ENCODE measurements at regions not wholly inside any gene's neighbourhood (a gene's known extent, or its start where the extent isn't known, plus 50 kb on each side); places are given as distances from the start of the nearest gene placed in this dataset.

DNA sequence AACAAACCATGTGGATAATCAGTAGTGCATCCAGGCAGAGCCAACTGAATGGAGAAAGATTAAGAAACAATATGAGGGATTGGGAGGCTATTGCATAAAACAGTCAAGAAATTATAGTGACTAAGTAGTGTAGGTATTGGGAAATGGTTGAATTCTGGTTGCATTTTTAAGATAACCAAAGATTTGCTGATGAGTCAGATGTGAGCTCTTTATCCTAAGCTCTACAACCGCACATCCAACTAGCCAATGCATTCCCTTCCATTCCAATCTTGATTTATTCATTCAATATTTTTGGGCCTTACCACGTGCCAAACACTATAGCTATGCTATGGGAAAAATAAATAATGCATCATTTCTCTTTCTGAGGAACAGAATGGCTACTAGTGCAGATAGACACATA lies 524.5 kb upstream of the RGMB start:
- ATAC-seq, result no peak
- Mint-ChIP-seq H3K4me1 (ENCODE audit: low read depth) (no peaks in the 10 kb centered on the region), H3K36me3 (ENCODE audit: low read depth) (no peaks in the 10 kb centered on the region), H3K4me3 (no peak overlapping the region), H3K27me3 (ENCODE audit: low read depth) (no peaks in the 10 kb centered on the region), H3K27ac (no peak overlapping the region), H3K9me3 (ENCODE audit: insufficient read depth) (peaks cover 3% of the 10 kb centered on the region)
- ChIA-PET POLR2A (no interaction called here), CTCF (no interaction called here)
- DNase-seq, result no peak

DNA sequence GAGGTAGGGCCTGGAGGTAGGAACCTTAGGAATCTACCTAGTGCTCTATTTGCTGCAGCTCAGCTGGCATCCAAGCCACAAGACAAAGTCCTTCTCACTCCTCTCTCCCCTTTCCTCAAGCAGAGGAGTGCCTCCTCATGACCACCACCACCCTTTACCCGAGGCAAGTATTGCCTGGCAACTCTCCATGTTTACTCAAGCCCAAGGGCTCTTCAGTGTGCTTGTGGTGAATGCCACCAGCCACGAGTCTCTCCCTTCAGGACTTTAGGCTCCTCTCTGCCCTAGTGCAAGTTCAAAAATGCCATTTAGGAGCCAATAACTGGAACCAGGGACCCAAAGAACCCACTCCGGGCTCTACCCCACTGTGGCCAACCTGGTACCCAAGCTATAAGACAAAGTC lies 514.5 kb upstream of the RGMB start:
- no peak overlapping the region for H3K4me3 Mint-ChIP-seq
- POLR2A ChIA-PET, result no interaction called here
- CTCF ChIA-PET, result no interaction called here
- H3K27ac Mint-ChIP-seq, result no peak overlapping the region
- H3K36me3 Mint-ChIP-seq (ENCODE audit: low read depth), result no peaks in the 10 kb centered on the region
- DNase-seq, result no peak
- ATAC-seq, result no peak
- no peaks in the 10 kb centered on the region for H3K27me3 Mint-ChIP-seq (ENCODE audit: low read depth)
- H3K9me3 Mint-ChIP-seq (ENCODE audit: insufficient read depth), result no peaks in the 10 kb centered on the region
- H3K4me1 Mint-ChIP-seq (ENCODE audit: low read depth), result no peaks in the 10 kb centered on the region

DNA sequence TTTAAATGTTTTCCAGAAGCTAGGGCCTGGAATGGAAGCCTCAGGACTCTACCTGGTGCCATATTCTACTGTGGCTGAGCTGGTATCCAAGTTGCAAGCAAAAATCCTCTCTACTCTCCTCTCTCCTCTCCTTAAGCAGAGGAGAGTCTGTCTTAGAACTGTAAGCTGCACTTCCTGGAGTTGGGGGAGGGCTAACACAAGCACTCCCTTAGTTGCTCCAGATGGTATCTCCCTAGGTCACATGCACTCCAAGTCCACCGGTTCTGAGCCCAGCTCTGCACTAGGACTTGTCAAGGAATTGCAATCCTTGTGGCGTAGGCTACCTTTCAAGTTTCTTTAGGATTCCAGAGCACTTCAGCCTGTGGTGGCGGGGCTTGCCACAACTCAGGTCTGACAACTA lies 513.9 kb upstream of the RGMB start:
- H3K4me1 Mint-ChIP-seq (ENCODE audit: low read depth), result no peaks in the 10 kb centered on the region
- POLR2A ChIA-PET, result no interaction called here
- no peaks in the 10 kb centered on the region for H3K27me3 Mint-ChIP-seq (ENCODE audit: low read depth)

GRCh38 chr5:98263084-98263483 lies 510.4 kb upstream of the RGMB start:
- H3K9me3 Mint-ChIP-seq (ENCODE audit: insufficient read depth), result no peaks in the 10 kb centered on the region
- H3K27ac Mint-ChIP-seq, result no peak overlapping the region
- DNase-seq (no peak), ATAC-seq (no peak)
- no peaks in the 10 kb centered on the region for H3K36me3 Mint-ChIP-seq (ENCODE audit: low read depth)
- ChIA-PET POLR2A (no interaction called here), CTCF (no interaction called here)
- H3K4me3 Mint-ChIP-seq, result no peak overlapping the region
- H3K4me1 Mint-ChIP-seq (ENCODE audit: low read depth), result no peaks in the 10 kb centered on the region
- H3K27me3 Mint-ChIP-seq (ENCODE audit: low read depth), result no peaks in the 10 kb centered on the region

More for the DNA sequence above, 513.9 kb upstream of the RGMB start:
- no peak for DNase-seq
- Mint-ChIP-seq H3K36me3 (ENCODE audit: low read depth) (no peaks in the 10 kb centered on the region), H3K27ac (no peak overlapping the region), H3K9me3 (ENCODE audit: insufficient read depth) (no peaks in the 10 kb centered on the region), H3K4me3 (no peak overlapping the region)
- CTCF ChIA-PET, result no interaction called here
- ATAC-seq, result no peak

DNA sequence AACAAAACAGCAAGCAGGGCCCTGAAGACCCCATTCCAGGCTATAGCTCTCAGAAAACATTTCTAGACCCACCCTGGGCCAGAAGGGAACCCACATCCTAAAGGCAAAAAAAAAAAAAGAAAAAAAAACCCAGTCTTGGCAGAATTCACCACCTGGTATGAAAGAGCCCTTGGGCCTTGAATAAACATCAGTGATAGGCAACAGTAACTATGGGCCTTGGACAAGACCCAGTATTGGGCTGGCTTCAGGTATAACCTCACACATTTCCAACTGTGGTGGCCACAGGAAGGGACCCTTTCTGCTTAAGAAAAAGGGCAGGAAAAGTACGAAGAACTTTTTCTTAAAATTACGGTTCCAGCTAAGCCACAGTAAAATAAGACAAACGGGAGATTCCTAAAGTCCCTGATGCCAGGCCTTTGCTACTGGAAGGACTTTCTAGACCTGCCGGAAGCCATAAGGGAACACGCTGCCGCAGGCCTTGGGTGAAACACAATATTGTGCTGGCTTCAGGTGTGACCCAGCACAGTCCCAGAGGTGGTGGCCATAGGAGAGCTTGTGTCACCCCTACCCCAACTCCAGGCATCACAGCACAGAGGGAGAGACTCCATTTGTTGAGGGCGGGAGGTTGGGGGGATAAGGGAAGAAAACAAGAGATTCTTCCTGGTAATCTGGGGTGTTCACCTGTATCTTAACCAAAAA lies 505.2 kb upstream of the RGMB start:
- Mint-ChIP-seq H3K36me3 (ENCODE audit: low read depth) (no peaks in the 10 kb centered on the region), H3K9me3 (ENCODE audit: insufficient read depth) (no peaks in the 10 kb centered on the region), H3K4me1 (ENCODE audit: low read depth) (no peaks in the 10 kb centered on the region), H3K4me3 (no peak overlapping the region), H3K27ac (no peak overlapping the region), H3K27me3 (ENCODE audit: low read depth) (no peaks in the 10 kb centered on the region)
- no peak for ATAC-seq
- no peak for DNase-seq
- ChIA-PET CTCF (no interaction called here), POLR2A (no interaction called here)

- Mint-ChIP-seq H3K9me3 (ENCODE audit: insufficient read depth) (no peaks in the 10 kb centered on the region), H3K4me1 (ENCODE audit: low read depth) (no peaks in the 10 kb centered on the region), H3K4me3 (no peak overlapping the region), H3K27me3 (ENCODE audit: low read depth) (no peaks in the 10 kb centered on the region), H3K27ac (no peak overlapping the region), H3K36me3 (ENCODE audit: low read depth) (no peaks in the 10 kb centered on the region)
- ATAC-seq (no peak), DNase-seq (no peak)
- POLR2A ChIA-PET, result no interaction called here
- CTCF ChIA-PET, result no interaction called here
These were observed 497.5 kb upstream of the RGMB start for GRCh38 chr5:98275980-98276379.

DNA sequence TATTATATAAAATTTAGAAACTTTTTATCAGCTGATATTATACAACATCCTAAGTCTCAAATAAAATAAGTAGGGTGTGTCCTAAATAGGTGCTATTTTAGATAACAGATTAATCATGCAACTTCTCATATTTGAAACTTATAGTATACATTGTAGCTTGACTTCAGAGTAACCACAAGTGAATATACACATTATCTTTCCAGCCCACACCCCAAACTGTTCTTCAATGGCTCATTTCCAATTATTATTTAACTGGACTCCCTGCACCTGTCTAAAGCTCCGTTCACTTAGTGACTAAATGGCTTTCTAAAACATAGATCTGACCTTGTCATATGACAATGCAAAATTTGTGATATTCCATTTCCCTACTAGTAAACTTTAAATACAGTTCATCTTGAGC lies 490.9 kb upstream of the RGMB start:
- Mint-ChIP-seq H3K36me3 (ENCODE audit: low read depth) (no peaks in the 10 kb centered on the region), H3K4me3 (no peak overlapping the region), H3K9me3 (ENCODE audit: insufficient read depth) (no peaks in the 10 kb centered on the region), H3K27ac (no peak overlapping the region), H3K4me1 (ENCODE audit: low read depth) (no peaks in the 10 kb centered on the region), H3K27me3 (ENCODE audit: low read depth) (no peaks in the 10 kb centered on the region)
- DNase-seq (no peak), ATAC-seq (no peak)
- POLR2A ChIA-PET, result no interaction called here
- CTCF ChIA-PET, result no interaction called here

- CTCF ChIA-PET, result no interaction called here
- no peak overlapping the region for H3K4me3 Mint-ChIP-seq
- ATAC-seq (no peak), DNase-seq (no peak)
- H3K27ac Mint-ChIP-seq, result no peak overlapping the region
- H3K36me3 Mint-ChIP-seq (ENCODE audit: low read depth), result no peaks in the 10 kb centered on the region
- H3K9me3 Mint-ChIP-seq (ENCODE audit: insufficient read depth), result no peaks in the 10 kb centered on the region
- POLR2A ChIA-PET, result no interaction called here
- H3K4me1 Mint-ChIP-seq (ENCODE audit: low read depth), result no peaks in the 10 kb centered on the region
- H3K27me3 Mint-ChIP-seq (ENCODE audit: low read depth), result no peaks in the 10 kb centered on the region
These were observed 481.0 kb upstream of the RGMB start for GRCh38 chr5:98292496-98292895.

GRCh38 chr5:98296426-98296825 lies 477.0 kb upstream of the RGMB start:
- DNase-seq (no peak), ATAC-seq (no peak)
- no peak overlapping the region for H3K4me3 Mint-ChIP-seq
- ChIA-PET CTCF (interaction anchor here (0.7 kb wide), 1 partner anchor 68 kb away, joined by 3 read pairs; no protein-coding TSS in a partner anchor), POLR2A (no interaction called here)
- no peak overlapping the region for H3K27ac Mint-ChIP-seq
- peaks cover 1% of the 10 kb centered on the region for H3K27me3 Mint-ChIP-seq (ENCODE audit: low read depth)
- H3K4me1 Mint-ChIP-seq (ENCODE audit: low read depth), result no peaks in the 10 kb centered on the region
- H3K9me3 Mint-ChIP-seq (ENCODE audit: insufficient read depth), result no peaks in the 10 kb centered on the region
- no peaks in the 10 kb centered on the region for H3K36me3 Mint-ChIP-seq (ENCODE audit: low read depth)

GRCh38 chr5:98299435-98299834 lies 474.0 kb upstream of the RGMB start:
- ChIA-PET CTCF (no interaction called here), POLR2A (no interaction called here)
- DNase-seq (no peak), ATAC-seq (no peak)
- H3K36me3 Mint-ChIP-seq (ENCODE audit: low read depth), result no peaks in the 10 kb centered on the region
- peaks cover 3% of the 10 kb centered on the region for H3K27me3 Mint-ChIP-seq (ENCODE audit: low read depth)
- H3K9me3 Mint-ChIP-seq (ENCODE audit: insufficient read depth), result no peaks in the 10 kb centered on the region
- H3K27ac Mint-ChIP-seq, result no peak overlapping the region
- H3K4me3 Mint-ChIP-seq, result no peak overlapping the region
- H3K4me1 Mint-ChIP-seq (ENCODE audit: low read depth), result no peaks in the 10 kb centered on the region

GRCh38 chr5:98301547-98301946 lies 471.9 kb upstream of the RGMB start:
- CTCF ChIA-PET, result no interaction called here
- Mint-ChIP-seq H3K4me3 (no peak overlapping the region), H3K36me3 (ENCODE audit: low read depth) (no peaks in the 10 kb centered on the region), H3K27me3 (ENCODE audit: low read depth) (peaks cover 3% of the 10 kb centered on the region), H3K27ac (no peak overlapping the region), H3K9me3 (ENCODE audit: insufficient read depth) (no peaks in the 10 kb centered on the region), H3K4me1 (ENCODE audit: low read depth) (no peaks in the 10 kb centered on the region)
- ATAC-seq, result no peak
- no peak for DNase-seq
- POLR2A ChIA-PET, result no interaction called here

DNA sequence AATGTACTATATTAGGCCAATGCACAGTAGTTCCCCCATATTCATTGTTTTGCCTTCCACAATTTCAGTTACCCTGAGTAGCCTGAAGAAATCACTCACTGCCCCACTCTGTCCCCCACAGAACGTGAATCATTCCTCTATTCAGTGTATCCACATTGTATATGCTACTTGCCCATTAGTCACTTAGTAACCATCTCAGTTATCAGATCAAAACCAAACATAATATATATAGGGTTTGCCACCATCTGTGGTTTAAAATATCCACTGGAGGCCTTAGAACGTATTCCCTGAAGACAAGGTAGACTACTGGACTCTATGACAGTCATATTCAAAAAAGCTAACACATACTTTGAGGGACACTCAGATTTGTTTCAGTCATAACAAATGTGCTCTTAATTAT lies 465.7 kb upstream of the RGMB start:
- POLR2A ChIA-PET, result no interaction called here
- no peaks in the 10 kb centered on the region for H3K36me3 Mint-ChIP-seq (ENCODE audit: low read depth)
- no peak for ATAC-seq

GRCh38 chr5:98308231-98308630 lies 465.2 kb upstream of the RGMB start:
- ATAC-seq (no peak), DNase-seq (no peak)
- no peak overlapping the region for H3K4me3 Mint-ChIP-seq
- no peaks in the 10 kb centered on the region for H3K36me3 Mint-ChIP-seq (ENCODE audit: low read depth)
- H3K27me3 Mint-ChIP-seq (ENCODE audit: low read depth), result no peaks in the 10 kb centered on the region
- CTCF ChIA-PET, result no interaction called here
- peaks cover 5% of the 10 kb centered on the region for H3K4me1 Mint-ChIP-seq (ENCODE audit: low read depth)
- POLR2A ChIA-PET, result no interaction called here
- H3K9me3 Mint-ChIP-seq (ENCODE audit: insufficient read depth), result no peaks in the 10 kb centered on the region
- no peak overlapping the region for H3K27ac Mint-ChIP-seq

More for the DNA sequence above, 465.7 kb upstream of the RGMB start:
- peaks cover 5% of the 10 kb centered on the region for H3K4me1 Mint-ChIP-seq (ENCODE audit: low read depth)
- no peak overlapping the region for H3K4me3 Mint-ChIP-seq
- no peaks in the 10 kb centered on the region for H3K27me3 Mint-ChIP-seq (ENCODE audit: low read depth)
- no peaks in the 10 kb centered on the region for H3K9me3 Mint-ChIP-seq (ENCODE audit: insufficient read depth)
- CTCF ChIA-PET, result no interaction called here
- H3K27ac Mint-ChIP-seq, result no peak overlapping the region
- no peak for DNase-seq
